Endothelial cell (in vitro differentiated cells): ENCODE measurements at regions not wholly inside any gene's neighbourhood (a gene's known extent, or its start where the extent isn't known, plus 50 kb on each side); places are given as distances from the start of the nearest gene placed in this dataset.

Experiments
- DNase-seq: peaks from one replicate; pipeline ENCODE4 v3.0.0; 2021; ENCODE audit warnings: low spot score
- H3K27ac Mint-ChIP-seq: one replicate; pipeline ENCODE4 v1.8.0; 2021; ENCODE audit warnings: mixed read lengths, inconsistent platforms; ENCODE audit not compliant: unreplicated experiment
- H3K27me3 Mint-ChIP-seq: one replicate; pipeline ENCODE4 v1.8.0; 2021; ENCODE audit warnings: mild to moderate bottlenecking, moderate library complexity, mixed read lengths, inconsistent platforms; ENCODE audit not compliant: unreplicated experiment
- H3K36me3 Mint-ChIP-seq: one replicate; pipeline ENCODE4 v1.8.0; 2021; ENCODE audit warnings: mild to moderate bottlenecking, low read depth, mixed read lengths, inconsistent platforms; ENCODE audit not compliant: unreplicated experiment
- H3K4me1 Mint-ChIP-seq: one replicate; pipeline ENCODE4 v1.8.0; 2021; ENCODE audit warnings: mild to moderate bottlenecking, mixed read lengths, inconsistent platforms; ENCODE audit not compliant: unreplicated experiment
- H3K4me3 Mint-ChIP-seq: one replicate; pipeline ENCODE4 v1.8.0; 2021; ENCODE audit warnings: mild to moderate bottlenecking, mixed read lengths, inconsistent platforms; ENCODE audit not compliant: unreplicated experiment
- H3K9me3 Mint-ChIP-seq: one replicate; pipeline ENCODE4 v1.8.0; 2021; ENCODE audit warnings: mixed read lengths, inconsistent platforms; ENCODE audit not compliant: unreplicated experiment
- TF ChIP-seq, protein P1 (sequence below): fragments of 200-600 bp; sonication (generic); IDR thresholded peaks from one replicate; pipeline ENCODE4 v1.5.0; 2021; ENCODE audit warnings: antibody characterized with exemption; ENCODE audit not compliant: unreplicated experiment

- H3K9me3 Mint-ChIP-seq = no peaks in the 10 kb centered on the region
- H3K4me1 Mint-ChIP-seq = peaks cover 4% of the 10 kb centered on the region
- H3K4me3 Mint-ChIP-seq = no peak overlapping the region
Measured at GRCh38 chr4:133960975-133961374, 240.6 kb downstream of the PABPC4L start.

GRCh38 chr4:133943081-133943480 lies 258.5 kb downstream of the PABPC4L start:
- Mint-ChIP-seq H3K4me1 (peaks cover 4% of the 10 kb centered on the region), H3K9me3 (no peaks in the 10 kb centered on the region), H3K36me3 (no peaks in the 10 kb centered on the region), H3K4me3 (no peak overlapping the region), H3K27ac (no peak overlapping the region), H3K27me3 (peaks cover 3% of the 10 kb centered on the region)
- no peak for DNase-seq
- TF ChIP-seq, protein P1, sequence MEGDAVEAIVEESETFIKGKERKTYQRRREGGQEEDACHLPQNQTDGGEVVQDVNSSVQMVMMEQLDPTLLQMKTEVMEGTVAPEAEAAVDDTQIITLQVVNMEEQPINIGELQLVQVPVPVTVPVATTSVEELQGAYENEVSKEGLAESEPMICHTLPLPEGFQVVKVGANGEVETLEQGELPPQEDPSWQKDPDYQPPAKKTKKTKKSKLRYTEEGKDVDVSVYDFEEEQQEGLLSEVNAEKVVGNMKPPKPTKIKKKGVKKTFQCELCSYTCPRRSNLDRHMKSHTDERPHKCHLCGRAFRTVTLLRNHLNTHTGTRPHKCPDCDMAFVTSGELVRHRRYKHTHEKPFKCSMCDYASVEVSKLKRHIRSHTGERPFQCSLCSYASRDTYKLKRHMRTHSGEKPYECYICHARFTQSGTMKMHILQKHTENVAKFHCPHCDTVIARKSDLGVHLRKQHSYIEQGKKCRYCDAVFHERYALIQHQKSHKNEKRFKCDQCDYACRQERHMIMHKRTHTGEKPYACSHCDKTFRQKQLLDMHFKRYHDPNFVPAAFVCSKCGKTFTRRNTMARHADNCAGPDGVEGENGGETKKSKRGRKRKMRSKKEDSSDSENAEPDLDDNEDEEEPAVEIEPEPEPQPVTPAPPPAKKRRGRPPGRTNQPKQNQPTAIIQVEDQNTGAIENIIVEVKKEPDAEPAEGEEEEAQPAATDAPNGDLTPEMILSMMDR = no peak

More at GRCh38 chr4:133960975-133961374, 240.6 kb downstream of the PABPC4L start:
- Mint-ChIP-seq H3K27me3 (peaks cover 2% of the 10 kb centered on the region), H3K36me3 (no peaks in the 10 kb centered on the region), H3K27ac (no peak overlapping the region)
- no peak for DNase-seq
- TF ChIP-seq, protein P1 = no peak

DNA sequence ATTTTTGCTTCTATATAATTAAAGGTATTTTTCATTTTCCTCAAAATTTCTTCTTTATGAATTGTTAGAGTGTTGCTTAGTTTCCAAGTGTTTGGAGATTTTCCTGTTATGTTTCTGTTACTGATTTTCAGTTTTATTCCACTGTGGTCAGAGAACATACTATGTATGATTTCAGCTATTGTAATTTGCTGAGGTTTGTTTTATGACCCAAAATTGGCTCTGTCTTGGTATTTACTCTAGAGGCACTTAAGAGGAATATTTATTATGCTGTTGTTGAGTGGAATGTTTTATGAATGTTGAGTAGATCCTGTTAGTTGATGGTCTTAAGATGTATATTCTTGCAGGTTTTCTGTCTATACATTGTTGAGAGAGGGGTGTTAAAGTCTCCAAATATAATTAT lies 263.5 kb downstream of the PABPC4L start:
- no peak for DNase-seq
- Mint-ChIP-seq H3K27me3 (peaks cover 3% of the 10 kb centered on the region), H3K4me1 (peaks cover 4% of the 10 kb centered on the region), H3K27ac (no peak overlapping the region), H3K4me3 (no peak overlapping the region), H3K36me3 (no peaks in the 10 kb centered on the region), H3K9me3 (no peaks in the 10 kb centered on the region)
- TF ChIP-seq, protein P1 = no peak

- TF ChIP-seq, protein P1 = no peak
- no peak overlapping the region for H3K4me3 Mint-ChIP-seq
- H3K27me3 Mint-ChIP-seq = no peaks in the 10 kb centered on the region
- no peaks in the 10 kb centered on the region for H3K36me3 Mint-ChIP-seq
- no peaks in the 10 kb centered on the region for H3K9me3 Mint-ChIP-seq
- no peak for DNase-seq
- H3K4me1 Mint-ChIP-seq = no peaks in the 10 kb centered on the region
- no peak overlapping the region for H3K27ac Mint-ChIP-seq
Measured at GRCh38 chr4:133929531-133930239, 271.9 kb downstream of the PABPC4L start.
